SK-N-MC (cell line): ENCODE measurements at regions not wholly inside any gene's neighbourhood (a gene's known extent, or its start where the extent isn't known, plus 50 kb on each side); places are given as distances from the start of the nearest gene placed in this dataset.

Source experiments
- EZH2 ChIP-seq: fragments of 200-600 bp; sonication (generic); IDR thresholded peaks from one replicate; pipeline ENCODE4 v1.6.1; 2017; ENCODE audit warnings: antibody characterized with exemption
- POLR2AphosphoS5 ChIP-seq: IDR thresholded peaks from 2 replicates; pipeline ENCODE4 v1.6.1; 2012; ENCODE audit warnings: mild to moderate bottlenecking, low read depth, low read length, borderline replicate concordance

GRCh38 chr12:107405436-107405835, 280.2 kb upstream of the PWP1 start:
- no peak for TF ChIP-seq POLR2AphosphoS5
- TF ChIP-seq EZH2 = no peak
